ENCODE measurements at regions not wholly inside any gene's neighbourhood (a gene's known extent, or its start where the extent isn't known, plus 50 kb on each side); places are given as distances from the start of the nearest gene placed in this dataset.

GRCh38 chr21:43280949-43281633, 112.3 kb downstream of the CRYAA start:
- TF ChIP-seq, protein P1, sequence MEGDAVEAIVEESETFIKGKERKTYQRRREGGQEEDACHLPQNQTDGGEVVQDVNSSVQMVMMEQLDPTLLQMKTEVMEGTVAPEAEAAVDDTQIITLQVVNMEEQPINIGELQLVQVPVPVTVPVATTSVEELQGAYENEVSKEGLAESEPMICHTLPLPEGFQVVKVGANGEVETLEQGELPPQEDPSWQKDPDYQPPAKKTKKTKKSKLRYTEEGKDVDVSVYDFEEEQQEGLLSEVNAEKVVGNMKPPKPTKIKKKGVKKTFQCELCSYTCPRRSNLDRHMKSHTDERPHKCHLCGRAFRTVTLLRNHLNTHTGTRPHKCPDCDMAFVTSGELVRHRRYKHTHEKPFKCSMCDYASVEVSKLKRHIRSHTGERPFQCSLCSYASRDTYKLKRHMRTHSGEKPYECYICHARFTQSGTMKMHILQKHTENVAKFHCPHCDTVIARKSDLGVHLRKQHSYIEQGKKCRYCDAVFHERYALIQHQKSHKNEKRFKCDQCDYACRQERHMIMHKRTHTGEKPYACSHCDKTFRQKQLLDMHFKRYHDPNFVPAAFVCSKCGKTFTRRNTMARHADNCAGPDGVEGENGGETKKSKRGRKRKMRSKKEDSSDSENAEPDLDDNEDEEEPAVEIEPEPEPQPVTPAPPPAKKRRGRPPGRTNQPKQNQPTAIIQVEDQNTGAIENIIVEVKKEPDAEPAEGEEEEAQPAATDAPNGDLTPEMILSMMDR (IDR thresholded peaks at IDR 0.05): no peak
- TF ChIP-seq POLR2AphosphoS5 (IDR thresholded peaks at IDR 0.05) (no peak), EP300 (IDR thresholded peaks at IDR 0.05) (no peak), POLR2A (IDR thresholded peaks at IDR 0.05) (no peak)
